ENCODE measurements at regions not wholly inside any gene's neighbourhood (a gene's known extent, or its start where the extent isn't known, plus 50 kb on each side); places are given as distances from the start of the nearest gene placed in this dataset.

- Histone ChIP-seq H3K9ac (replicated peaks; ENCODE audit: extremely low read depth, insufficient read depth, low read length) (no peak overlapping the region), H3K9me3 (replicated peaks; ENCODE audit: control insufficient read depth, insufficient read depth, low read length) (peaks cover 3% of the 10 kb centered on the region), H3K79me2 (ENCODE audit: control insufficient read depth, insufficient read depth, low read length) (no peaks in the 10 kb centered on the region), H3K4me1 (ENCODE audit: control insufficient read depth, extremely low read depth, insufficient read depth, low read length) (no peaks in the 10 kb centered on the region), H3K4me2 (ENCODE audit: insufficient read depth, low read length) (no peak overlapping the region), H3K4me3 (replicated peaks in 1 of 3; ENCODE audit: insufficient read depth in 1 of 3, low read depth in 1 of 3, low read length in 3 of 3) (no peak overlapping the region), H3K9me1 (replicated peaks; ENCODE audit: control insufficient read depth, extremely low read depth, insufficient read depth, low read length) (no peaks in the 10 kb centered on the region), H2AFZ (ENCODE audit: low read depth, low read length) (no peak overlapping the region), H3K27ac (ENCODE audit: insufficient read depth, low read depth, low read length) (no peak overlapping the region), H3K27me3 (ENCODE audit: control insufficient read depth in 2 of 2, insufficient read depth in 2 of 2, low read length in 2 of 2) (no peaks in the 10 kb centered on the region), H3K36me3 (ENCODE audit: control insufficient read depth in 2 of 2, extremely low read depth in 1 of 2, insufficient read depth in 2 of 2, low read length in 2 of 2) (no peaks in the 10 kb centered on the region), H4K20me1 (replicated peaks; ENCODE audit: control insufficient read depth, extremely low read depth, insufficient read depth, low read length) (no peaks in the 10 kb centered on the region)
- CTCF ChIA-PET, result no interaction called here
- dilution Hi-C loops (cut with MboI; ENCODE audit: extremely low pct_ligation_motif_present, low sequenced_read_pairs) (no loop called here), intact Hi-C loops (cut with micrococcal nuclease) (no loop called here)
- TF ChIP-seq EZH2 (IDR thresholded peaks at IDR 0.05; ENCODE audit: borderline replicate concordance, low read depth, low read length, severe bottlenecking) (no peak), FOS (IDR thresholded peaks at IDR 0.05; ENCODE audit: borderline replicate concordance, insufficient read depth, low read length) (no peak), CTCF (IDR thresholded peaks at IDR 0.05; ENCODE audit: extremely low read depth in 1 of 2, insufficient read depth in 1 of 2, low read depth in 1 of 2, low read length in 2 of 2) (no peak), POLR2AphosphoS5 (IDR thresholded peaks at IDR 0.05; ENCODE audit: insufficient read depth, low read depth, low read length) (no peak)
- DNase-seq (ENCODE audit: low read depth, low spot score) (no peak), FAIRE-seq (no peak)
- no TSS peak for BruUV-seq (replicated peaks)
- POLR2A ChIA-PET, result no interaction called here
Measured at GRCh38 chr16:5523829-5524228, 426.2 kb upstream of the EEF2KMT start.

- H3K27me3 ChIP-seq (ENCODE audit: control insufficient read depth in 2 of 2, insufficient read depth in 2 of 2, low read length in 2 of 2), result no peaks in the 10 kb centered on the region
- H4K20me1 ChIP-seq (replicated peaks; ENCODE audit: control insufficient read depth, extremely low read depth, insufficient read depth, low read length), result no peaks in the 10 kb centered on the region
- H3K9me3 ChIP-seq (replicated peaks; ENCODE audit: control insufficient read depth, insufficient read depth, low read length), result peaks cover 5% of the 10 kb centered on the region
- FAIRE-seq, result no peak
- ChIA-PET CTCF (no interaction called here), POLR2A (no interaction called here)
- H3K4me2 ChIP-seq (ENCODE audit: insufficient read depth, low read length), result no peak overlapping the region
- TF ChIP-seq GATA2 (IDR thresholded peaks at IDR 0.05; ENCODE audit: insufficient read depth, insufficient read length, low read depth, low read length), result no peak
- no peak for TF ChIP-seq POLR2AphosphoS5 (IDR thresholded peaks at IDR 0.05; ENCODE audit: insufficient read depth, low read depth, low read length)
- TF ChIP-seq POLR2A (IDR thresholded peaks at IDR 0.05; ENCODE audit: low read depth, low read length), result no peak
- no peak for TF ChIP-seq CTCF (IDR thresholded peaks at IDR 0.05; ENCODE audit: extremely low read depth in 1 of 2, insufficient read depth in 1 of 2, low read depth in 1 of 2, low read length in 2 of 2)
- TF ChIP-seq EZH2 (IDR thresholded peaks at IDR 0.05; ENCODE audit: borderline replicate concordance, low read depth, low read length, severe bottlenecking), result no peak
- TF ChIP-seq FOS (IDR thresholded peaks at IDR 0.05; ENCODE audit: borderline replicate concordance, insufficient read depth, low read length), result no peak
- TF ChIP-seq MAX (IDR thresholded peaks at IDR 0.05; ENCODE audit: insufficient read depth, insufficient read length), result no peak
- no peak for TF ChIP-seq MYC (IDR thresholded peaks at IDR 0.05; ENCODE audit: low read depth, low read length)
- TF ChIP-seq JUN (IDR thresholded peaks at IDR 0.05; ENCODE audit: borderline replicate concordance, insufficient read depth, insufficient read length, low read depth), result no peak
- H3K4me3 ChIP-seq (replicated peaks in 1 of 3; ENCODE audit: insufficient read depth in 1 of 3, low read depth in 1 of 3, low read length in 3 of 3), result no peak overlapping the region
- H3K9me1 ChIP-seq (replicated peaks; ENCODE audit: control insufficient read depth, extremely low read depth, insufficient read depth, low read length), result no peaks in the 10 kb centered on the region
- BruUV-seq (replicated peaks), result no TSS peak
- no peak overlapping the region for H3K9ac ChIP-seq (replicated peaks; ENCODE audit: extremely low read depth, insufficient read depth, low read length)
- no peak overlapping the region for H3K27ac ChIP-seq (ENCODE audit: insufficient read depth, low read depth, low read length)
- intact Hi-C loops (cut with micrococcal nuclease), result no loop called here
- no peaks in the 10 kb centered on the region for H3K79me2 ChIP-seq (ENCODE audit: control insufficient read depth, insufficient read depth, low read length)
- DNase-seq (ENCODE audit: low read depth, low spot score), result no peak
- H3K4me1 ChIP-seq (ENCODE audit: control insufficient read depth, extremely low read depth, insufficient read depth, low read length), result no peaks in the 10 kb centered on the region
- no peaks in the 10 kb centered on the region for H3K36me3 ChIP-seq (ENCODE audit: control insufficient read depth in 2 of 2, extremely low read depth in 1 of 2, insufficient read depth in 2 of 2, low read length in 2 of 2)
- dilution Hi-C loops (cut with MboI; ENCODE audit: extremely low pct_ligation_motif_present, low sequenced_read_pairs), result no loop called here
- H2AFZ ChIP-seq (ENCODE audit: low read depth, low read length), result no peak overlapping the region
Measured at GRCh38 chr16:5516115-5516514, 418.5 kb upstream of the EEF2KMT start.
